Hypothalamus (tissue), 51 donors: ENCODE measurements at regions not wholly inside any gene's neighbourhood (a gene's known extent, or its start where the extent isn't known, plus 50 kb on each side); places are given as distances from the start of the nearest gene placed in this dataset.
"Not testable (repeated sequence)": the region's sequence is repeated elsewhere in the genome, so short reads cannot be mapped to it uniquely, and the experiment has no call there.

Source experiments
- DNase-seq, 51 donors: peaks; one replicate each; lab custom pipeline; 2025; lab: John Stamatoyannopoulos, UW

- DNase-seq = not testable (repeated sequence)
These were observed 94.1 kb upstream of the RPH3A start for GRCh38 chr12:112697441-112697840.

GRCh38 chr12:112705037-112705632 is 86.4 kb upstream of the RPH3A start:
- DNase-seq = no peak

DNA sequence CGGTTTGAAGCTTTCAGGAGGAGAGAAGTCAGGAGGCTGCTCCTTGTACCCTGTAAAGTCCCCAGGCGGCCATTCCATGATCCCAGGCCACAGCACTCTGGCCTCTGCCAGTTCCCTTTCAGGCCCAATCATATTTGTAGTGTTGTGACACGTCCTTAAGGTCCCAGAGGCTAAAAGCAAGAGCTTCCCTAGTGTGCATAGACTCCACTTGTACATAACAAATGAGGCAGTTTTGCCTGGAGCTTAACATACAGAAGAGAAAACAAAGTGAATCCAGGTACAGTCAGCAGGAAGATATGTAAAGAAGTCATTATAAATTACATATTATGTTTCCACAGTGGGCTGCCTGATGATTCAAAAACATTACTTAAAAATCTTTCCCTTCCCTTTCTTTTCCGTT is 81.1 kb upstream of the RPH3A start:
- no peak for DNase-seq

DNA sequence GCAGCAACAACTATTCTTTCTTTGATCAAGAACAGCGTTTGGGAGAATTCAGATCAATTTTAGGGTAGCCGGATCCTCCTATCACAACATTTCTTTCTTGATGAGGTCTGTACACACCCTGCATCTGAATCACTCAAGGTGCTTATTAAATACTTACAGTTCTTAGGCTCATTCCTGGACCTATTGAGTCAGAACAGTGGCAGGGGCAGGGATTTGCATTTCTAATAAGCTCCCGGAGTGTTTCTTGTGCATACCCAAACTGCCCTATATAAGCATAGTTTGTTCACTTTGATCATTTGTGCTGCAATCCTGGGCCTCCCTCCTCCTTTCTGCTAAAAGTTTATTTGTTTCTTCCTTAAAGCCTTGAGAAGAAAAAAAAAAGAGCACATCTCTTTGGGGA is 80.5 kb upstream of the RPH3A start:
- DNase-seq = no peak

DNA sequence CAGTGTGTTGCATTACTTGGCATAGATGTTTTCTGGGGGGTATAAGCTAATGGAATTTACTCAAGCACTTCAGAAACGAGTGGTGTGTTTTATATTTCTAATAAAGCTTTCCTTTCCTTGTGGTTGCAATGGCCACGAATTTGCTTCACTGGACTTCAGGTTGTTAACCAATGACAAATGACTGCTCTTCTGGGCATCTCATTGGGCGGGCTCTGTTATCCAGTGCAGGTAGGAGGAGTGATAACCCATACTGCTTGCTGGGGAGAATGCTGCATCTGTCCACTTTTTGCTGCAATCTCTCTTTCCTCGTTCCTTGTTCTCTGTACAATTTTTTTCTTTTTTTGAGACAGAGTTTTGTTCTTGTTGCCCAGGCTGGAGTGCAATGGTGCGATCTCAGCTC is 80.0 kb upstream of the RPH3A start:
- DNase-seq = no peak

GRCh38 chr12:112712751-112713150 is 78.8 kb upstream of the RPH3A start:
- DNase-seq = not testable (repeated sequence)

GRCh38 chr12:112713471-112713870 is 78.1 kb upstream of the RPH3A start:
- DNase-seq = no peak

- peak in 2 of 51 donors; percentile 3 to 15 for DNase-seq
These were observed 77.3 kb upstream of the RPH3A start for GRCh38 chr12:112714166-112714710.

GRCh38 chr12:112716099-112717093 is 75.2 kb upstream of the RPH3A start:
- peak in 23 of 51 donors; percentile 0 to 47 (median 7) for DNase-seq

- no peak for DNase-seq
These were observed 62.7 kb upstream of the RPH3A start for GRCh38 chr12:112728864-112729263.

- DNase-seq = no peak
These were observed 56.5 kb upstream of the RPH3A start for GRCh38 chr12:112734859-112735695.

DNA sequence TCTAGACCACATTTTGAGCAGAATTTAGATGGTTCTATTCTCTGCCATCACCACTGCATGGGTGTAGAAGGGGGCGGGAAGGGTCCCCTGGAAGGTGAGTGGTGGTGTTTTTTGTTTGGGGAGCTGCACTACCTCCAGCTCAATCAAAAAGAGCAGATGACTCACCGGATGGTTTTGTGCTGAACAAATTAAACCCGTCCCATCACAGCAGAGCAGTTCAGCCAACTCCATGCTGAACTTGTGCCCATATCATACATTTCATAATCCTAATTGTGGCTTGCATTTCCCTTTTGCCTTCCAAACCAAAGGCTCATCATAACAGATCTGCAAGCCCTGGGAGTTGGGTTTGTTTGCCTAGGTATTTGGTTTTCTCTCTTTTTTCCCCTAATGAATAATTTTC is 53.0 kb upstream of the RPH3A start:
- DNase-seq = no peak

GRCh38 chr12:112740387-112740934 is 51.1 kb upstream of the RPH3A start:
- DNase-seq = no peak

GRCh38 chr12:112741106-112741505 is 50.4 kb upstream of the RPH3A start:
- DNase-seq = no peak
